ENCODE measurements at regions not wholly inside any gene's neighbourhood (a gene's known extent, or its start where the extent isn't known, plus 50 kb on each side); places are given as distances from the start of the nearest gene placed in this dataset.

DNA sequence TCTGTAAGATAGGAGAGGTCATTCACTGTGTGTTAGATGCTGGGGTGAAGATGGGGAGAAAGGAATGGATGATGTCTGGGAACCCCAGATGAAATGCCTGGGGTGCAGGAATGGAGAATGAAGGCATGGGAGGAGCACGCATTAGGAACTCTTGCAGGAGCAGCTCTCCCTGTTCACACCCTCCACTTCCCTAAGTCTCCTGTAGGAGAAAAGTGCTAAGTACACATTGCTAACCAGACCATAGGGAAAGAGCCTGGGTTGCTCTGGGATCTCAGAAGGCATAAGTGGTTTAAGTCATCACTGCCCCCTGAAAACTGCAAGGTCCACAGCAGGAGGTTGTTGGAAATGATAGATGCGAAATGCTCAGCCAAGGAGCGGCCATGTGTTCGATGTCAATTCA lies 163.1 kb downstream of the SEC61B start:
- Histone ChIP-seq H3K9me3 (ENCODE audit: control insufficient read depth, low read depth, low read length) (no peaks in the 10 kb centered on the region), H3K9ac (ENCODE audit: low read length) (no peak overlapping the region), H3K27ac (ENCODE audit: low read length) (no peak overlapping the region), H3K4me1 (ENCODE audit: control insufficient read depth, low read depth, low read length) (no peaks in the 10 kb centered on the region), H3K27me3 (ENCODE audit: control insufficient read depth, insufficient read depth, low read length) (no peaks in the 10 kb centered on the region), H3K36me3 (ENCODE audit: control insufficient read depth, low read depth, low read length) (no peaks in the 10 kb centered on the region), H3K4me3 (ENCODE audit: low read length) (no peak overlapping the region)

DNA sequence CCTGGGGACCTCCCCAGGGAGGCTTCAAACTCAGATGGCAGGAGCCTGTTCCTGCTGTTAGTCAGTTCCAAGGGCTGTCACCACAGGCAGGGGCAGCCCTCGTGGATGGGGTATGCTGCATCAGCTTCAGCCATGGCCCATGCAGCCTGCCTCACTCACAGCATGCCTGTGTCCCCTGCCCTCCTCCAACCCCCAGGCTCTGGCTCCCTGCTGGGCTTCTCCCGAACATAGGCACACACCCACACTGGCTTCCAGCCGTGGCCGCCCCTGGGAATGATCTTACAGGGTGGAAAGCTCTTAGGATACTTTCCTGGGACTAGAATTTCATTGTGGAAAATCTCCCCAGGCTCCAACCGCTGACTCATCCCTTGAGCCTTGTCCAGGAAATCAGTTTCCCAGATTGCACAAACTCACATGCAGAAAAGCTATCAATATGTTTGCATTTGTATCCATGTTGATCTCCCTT lies 163.8 kb downstream of the SEC61B start:
- Histone ChIP-seq H3K27ac (ENCODE audit: low read length) (no peak overlapping the region), H3K36me3 (ENCODE audit: control insufficient read depth, low read depth, low read length) (no peaks in the 10 kb centered on the region), H3K9me3 (ENCODE audit: control insufficient read depth, low read depth, low read length) (no peaks in the 10 kb centered on the region), H3K27me3 (ENCODE audit: control insufficient read depth, insufficient read depth, low read length) (no peaks in the 10 kb centered on the region), H3K9ac (ENCODE audit: low read length) (no peak overlapping the region), H3K4me3 (ENCODE audit: low read length) (no peak overlapping the region), H3K4me1 (ENCODE audit: control insufficient read depth, low read depth, low read length) (no peaks in the 10 kb centered on the region)

DNA sequence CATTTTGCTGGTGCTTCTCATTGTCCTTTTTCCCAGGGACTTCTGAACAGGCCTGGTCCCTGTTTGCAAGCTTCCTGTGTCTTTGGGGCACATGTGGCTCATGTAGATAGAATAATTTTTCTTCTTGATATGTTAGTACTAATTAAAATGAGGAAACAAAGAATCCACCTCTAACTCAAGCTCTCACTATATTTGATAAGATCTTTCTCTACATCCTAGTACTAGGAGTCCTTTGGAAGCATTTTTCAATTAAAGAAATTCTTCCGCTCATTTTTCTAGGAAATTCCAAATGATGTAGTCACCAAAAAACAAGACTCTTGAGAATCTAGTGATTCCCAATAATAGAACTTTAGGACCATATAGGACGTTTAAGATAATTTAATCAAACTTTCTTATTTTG lies 165.3 kb downstream of the SEC61B start:
- no peaks in the 10 kb centered on the region for H3K36me3 ChIP-seq (ENCODE audit: control insufficient read depth, low read depth, low read length)
- no peaks in the 10 kb centered on the region for H3K4me1 ChIP-seq (ENCODE audit: control insufficient read depth, low read depth, low read length)
- H3K9ac ChIP-seq (ENCODE audit: low read length), result no peak overlapping the region
- H3K27ac ChIP-seq (ENCODE audit: low read length), result no peak overlapping the region
- no peak overlapping the region for H3K4me3 ChIP-seq (ENCODE audit: low read length)
- no peaks in the 10 kb centered on the region for H3K9me3 ChIP-seq (ENCODE audit: control insufficient read depth, low read depth, low read length)
- no peaks in the 10 kb centered on the region for H3K27me3 ChIP-seq (ENCODE audit: control insufficient read depth, insufficient read depth, low read length)

DNA sequence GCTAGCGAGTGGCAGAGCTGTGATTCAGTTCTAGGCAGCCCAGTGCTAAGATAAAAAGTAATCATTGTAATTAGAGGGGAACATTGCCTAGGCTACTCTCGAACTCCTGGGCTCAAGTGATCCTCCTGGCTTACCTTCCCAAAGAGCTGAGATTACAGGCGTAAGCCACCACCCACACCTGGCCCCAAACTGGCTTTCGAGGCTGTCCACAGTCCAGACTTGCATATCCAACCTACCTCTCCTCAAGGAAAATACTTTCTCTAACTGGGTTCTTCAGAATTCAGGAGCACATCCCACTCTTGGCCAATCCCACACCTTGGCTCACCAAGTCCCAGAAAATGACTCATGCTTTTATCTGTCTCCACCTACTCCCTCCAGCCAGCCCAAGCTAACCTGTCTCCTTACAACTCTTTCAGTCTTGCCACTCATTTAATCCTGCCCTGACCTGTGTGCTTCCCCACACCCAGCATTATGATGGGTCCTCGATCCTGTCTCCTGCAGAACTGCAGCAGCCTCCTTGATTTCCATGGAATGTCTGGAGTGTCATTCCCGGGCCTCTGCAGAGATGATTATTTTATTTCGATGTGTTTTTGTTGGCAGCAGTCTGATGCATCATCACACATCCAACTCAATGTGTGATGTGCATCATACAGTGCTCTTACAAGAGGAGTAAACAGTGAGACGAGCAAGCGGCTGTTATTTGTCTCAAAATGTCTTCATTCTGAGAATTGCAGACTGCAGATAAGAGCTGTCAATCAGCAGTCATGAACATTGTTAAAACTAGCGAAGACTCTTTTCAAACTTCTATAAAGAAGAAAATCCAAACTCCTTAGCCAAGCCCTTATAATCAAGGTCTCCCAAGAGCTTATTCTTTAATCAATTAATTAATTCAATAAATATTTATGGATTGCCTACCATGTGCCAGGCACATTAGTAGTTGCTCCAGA lies 167.3 kb downstream of the SEC61B start:
- no peak overlapping the region for H3K4me3 ChIP-seq (ENCODE audit: low read length)
- H3K27me3 ChIP-seq (ENCODE audit: control insufficient read depth, insufficient read depth, low read length), result no peaks in the 10 kb centered on the region
- H3K27ac ChIP-seq (ENCODE audit: low read length), result no peak overlapping the region
- H3K9ac ChIP-seq (ENCODE audit: low read length), result no peak overlapping the region
- H3K9me3 ChIP-seq (ENCODE audit: control insufficient read depth, low read depth, low read length), result no peaks in the 10 kb centered on the region
- no peaks in the 10 kb centered on the region for H3K4me1 ChIP-seq (ENCODE audit: control insufficient read depth, low read depth, low read length)
- no peaks in the 10 kb centered on the region for H3K36me3 ChIP-seq (ENCODE audit: control insufficient read depth, low read depth, low read length)

DNA sequence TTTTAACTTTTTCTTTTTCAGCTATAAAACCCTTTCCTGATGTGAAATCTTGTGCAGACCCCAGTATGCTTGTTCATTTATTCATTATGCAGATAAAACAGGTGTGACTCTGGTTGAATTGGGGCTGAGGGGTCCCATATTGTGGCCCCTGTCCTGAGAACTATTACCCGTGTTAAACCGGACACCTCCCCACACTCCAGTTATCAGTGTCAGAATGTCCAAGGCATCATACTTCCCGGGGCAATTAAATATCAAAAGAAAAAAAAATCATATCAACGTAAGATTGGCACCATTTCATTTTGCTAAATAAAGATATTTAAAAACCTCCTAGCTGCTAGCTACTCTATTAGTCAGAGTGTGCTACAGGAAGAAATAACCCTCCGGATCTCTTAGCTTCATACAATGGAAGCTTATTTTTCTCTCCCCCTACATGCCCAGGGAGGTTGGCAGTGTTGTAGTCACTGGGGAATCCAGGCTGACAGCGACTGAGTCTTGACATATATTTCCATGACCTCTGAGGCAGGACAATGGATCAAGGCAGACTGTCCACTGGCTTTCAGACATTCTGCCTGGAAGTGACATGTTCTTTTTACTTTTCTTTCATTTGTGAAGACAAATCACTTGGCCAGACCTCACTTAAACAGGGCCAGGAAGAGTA lies 170.0 kb downstream of the SEC61B start:
- H3K9me3 ChIP-seq (ENCODE audit: control insufficient read depth, low read depth, low read length), result no peaks in the 10 kb centered on the region
- H3K4me3 ChIP-seq (ENCODE audit: low read length), result no peak overlapping the region
- H3K4me1 ChIP-seq (ENCODE audit: control insufficient read depth, low read depth, low read length), result no peaks in the 10 kb centered on the region
- H3K9ac ChIP-seq (ENCODE audit: low read length), result no peak overlapping the region
- no peaks in the 10 kb centered on the region for H3K36me3 ChIP-seq (ENCODE audit: control insufficient read depth, low read depth, low read length)
- H3K27me3 ChIP-seq (ENCODE audit: control insufficient read depth, insufficient read depth, low read length), result no peaks in the 10 kb centered on the region
- H3K27ac ChIP-seq (ENCODE audit: low read length), result no peak overlapping the region

DNA sequence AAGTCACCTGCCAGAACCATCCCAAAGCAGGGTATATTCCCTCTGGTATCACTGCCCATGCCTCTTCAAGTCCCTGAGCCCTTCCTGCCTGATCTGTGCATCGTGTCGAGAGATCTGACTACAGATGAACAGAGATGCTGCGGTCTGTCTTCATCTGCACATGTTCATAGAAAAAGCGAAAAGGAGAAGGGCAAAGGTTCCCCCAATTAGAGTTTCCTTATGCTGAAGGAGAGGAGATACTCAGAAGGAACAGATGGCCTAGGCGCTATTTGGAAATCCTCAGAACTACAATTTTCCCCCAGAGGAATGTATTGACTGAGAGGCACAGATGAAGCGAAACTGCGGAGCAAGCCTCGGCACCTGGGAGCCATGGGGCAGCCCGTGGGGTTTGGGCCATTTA lies 170.9 kb downstream of the SEC61B start:
- Histone ChIP-seq H3K27ac (ENCODE audit: low read length) (no peak overlapping the region), H3K36me3 (ENCODE audit: control insufficient read depth, low read depth, low read length) (no peaks in the 10 kb centered on the region), H3K4me3 (ENCODE audit: low read length) (no peak overlapping the region), H3K9ac (ENCODE audit: low read length) (no peak overlapping the region), H3K4me1 (ENCODE audit: control insufficient read depth, low read depth, low read length) (no peaks in the 10 kb centered on the region), H3K27me3 (ENCODE audit: control insufficient read depth, insufficient read depth, low read length) (no peaks in the 10 kb centered on the region), H3K9me3 (ENCODE audit: control insufficient read depth, low read depth, low read length) (no peaks in the 10 kb centered on the region)

DNA sequence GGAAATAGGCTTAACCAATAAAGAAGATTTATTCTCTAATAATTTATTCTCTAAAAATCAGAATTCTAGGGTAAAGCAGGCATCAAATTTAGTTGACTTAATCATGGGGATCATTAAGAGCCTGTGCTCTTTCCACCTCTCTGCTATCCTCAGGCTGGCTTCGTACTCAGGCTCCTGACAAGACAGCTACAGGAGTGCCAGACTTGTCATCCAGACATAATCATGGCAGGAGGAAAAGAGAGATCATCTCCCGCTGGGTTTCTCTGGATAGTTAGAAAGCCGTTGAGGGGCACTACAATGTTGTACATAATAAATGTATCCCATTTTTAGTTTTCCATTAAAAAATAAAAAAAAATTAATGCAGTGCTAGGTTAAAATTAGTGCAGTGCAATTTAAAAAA lies 171.9 kb downstream of the SEC61B start:
- no peak overlapping the region for H3K9ac ChIP-seq (ENCODE audit: low read length)
- H3K4me1 ChIP-seq (ENCODE audit: control insufficient read depth, low read depth, low read length), result no peaks in the 10 kb centered on the region
- no peak overlapping the region for H3K4me3 ChIP-seq (ENCODE audit: low read length)
- no peaks in the 10 kb centered on the region for H3K9me3 ChIP-seq (ENCODE audit: control insufficient read depth, low read depth, low read length)
- H3K27ac ChIP-seq (ENCODE audit: low read length), result no peak overlapping the region
- H3K27me3 ChIP-seq (ENCODE audit: control insufficient read depth, insufficient read depth, low read length), result no peaks in the 10 kb centered on the region
- no peaks in the 10 kb centered on the region for H3K36me3 ChIP-seq (ENCODE audit: control insufficient read depth, low read depth, low read length)

DNA sequence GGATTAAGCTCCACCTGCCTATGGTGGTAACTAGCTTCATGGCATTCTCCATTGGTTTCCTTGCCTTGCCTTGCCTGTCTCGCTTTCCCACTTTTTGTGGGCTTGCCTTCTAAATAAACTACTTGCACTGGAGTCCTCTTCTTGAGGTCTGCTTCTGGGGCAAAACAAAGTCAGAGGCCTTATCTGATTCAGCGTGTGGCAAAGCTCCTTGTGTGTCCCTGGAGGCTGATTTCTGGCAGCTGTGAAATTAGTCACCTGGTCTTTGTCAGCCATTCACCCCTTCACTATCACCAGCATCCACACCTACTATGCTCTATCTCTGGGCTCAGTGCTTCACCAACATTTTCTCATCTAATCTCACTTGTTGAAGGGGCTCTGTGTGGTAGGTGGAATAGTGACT lies 176.2 kb downstream of the SEC61B start:
- no peaks in the 10 kb centered on the region for H3K27me3 ChIP-seq (ENCODE audit: control insufficient read depth, insufficient read depth, low read length)
- no peaks in the 10 kb centered on the region for H3K36me3 ChIP-seq (ENCODE audit: control insufficient read depth, low read depth, low read length)
- no peaks in the 10 kb centered on the region for H3K4me1 ChIP-seq (ENCODE audit: control insufficient read depth, low read depth, low read length)
- no peak overlapping the region for H3K27ac ChIP-seq (ENCODE audit: low read length)
- no peak overlapping the region for H3K4me3 ChIP-seq (ENCODE audit: low read length)
- H3K9ac ChIP-seq (ENCODE audit: low read length), result no peak overlapping the region
- H3K9me3 ChIP-seq (ENCODE audit: control insufficient read depth, low read depth, low read length), result no peaks in the 10 kb centered on the region

DNA sequence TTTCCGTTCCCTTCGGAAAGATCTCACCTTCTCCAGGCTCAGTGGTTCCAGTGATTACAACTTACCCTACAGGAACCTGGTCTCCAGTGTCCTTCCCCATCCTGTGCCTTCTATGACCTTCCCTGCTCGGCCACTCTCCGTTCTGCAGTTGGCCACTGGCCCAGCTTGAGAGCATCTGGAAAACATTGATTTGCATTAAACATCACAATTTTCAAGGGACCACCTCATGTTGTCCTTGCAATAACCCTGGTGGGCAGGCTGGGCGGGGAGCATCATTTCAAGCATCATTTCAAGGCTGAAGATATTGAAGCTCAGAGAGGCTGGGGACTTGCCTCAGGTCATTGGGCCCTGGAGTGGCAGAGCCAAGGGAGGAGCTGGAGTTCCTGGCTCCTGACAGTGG lies 177.4 kb downstream of the SEC61B start:
- Histone ChIP-seq H3K27me3 (ENCODE audit: control insufficient read depth, insufficient read depth, low read length) (no peaks in the 10 kb centered on the region), H3K4me1 (ENCODE audit: control insufficient read depth, low read depth, low read length) (no peaks in the 10 kb centered on the region), H3K9ac (ENCODE audit: low read length) (no peak overlapping the region), H3K9me3 (ENCODE audit: control insufficient read depth, low read depth, low read length) (no peaks in the 10 kb centered on the region), H3K27ac (ENCODE audit: low read length) (no peak overlapping the region), H3K4me3 (ENCODE audit: low read length) (no peak overlapping the region), H3K36me3 (ENCODE audit: control insufficient read depth, low read depth, low read length) (no peaks in the 10 kb centered on the region)

DNA sequence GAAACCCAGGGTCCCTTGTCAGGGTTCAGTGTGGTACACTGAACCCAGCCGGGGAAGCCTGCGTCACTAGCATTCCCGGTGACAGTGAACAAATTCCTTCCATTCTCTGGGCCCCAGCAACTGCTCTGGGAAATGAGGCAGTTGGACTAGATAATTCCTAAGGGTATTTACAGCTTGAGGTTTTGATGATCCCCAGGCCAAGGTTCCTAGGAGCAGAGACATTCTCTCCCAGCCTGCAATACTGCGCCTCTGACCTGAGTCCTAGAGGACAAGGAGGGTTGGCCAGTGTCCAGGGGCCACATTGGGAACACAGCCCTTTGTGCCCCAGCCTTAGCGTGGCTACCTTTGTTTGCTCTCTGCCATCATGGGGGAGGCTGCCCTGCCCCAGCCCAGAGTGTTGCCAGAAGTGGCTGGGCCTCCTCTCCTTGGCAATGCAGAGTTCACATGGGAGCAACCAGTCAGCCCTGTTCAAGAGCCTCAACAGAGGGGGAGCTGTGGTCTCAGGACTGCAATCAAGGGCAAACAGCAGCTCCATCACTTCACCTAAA lies 178.2 kb downstream of the SEC61B start:
- Histone ChIP-seq H3K27ac (ENCODE audit: low read length) (no peak overlapping the region), H3K9me3 (ENCODE audit: control insufficient read depth, low read depth, low read length) (no peaks in the 10 kb centered on the region), H3K27me3 (ENCODE audit: control insufficient read depth, insufficient read depth, low read length) (no peaks in the 10 kb centered on the region), H3K36me3 (ENCODE audit: control insufficient read depth, low read depth, low read length) (no peaks in the 10 kb centered on the region), H3K4me1 (ENCODE audit: control insufficient read depth, low read depth, low read length) (no peaks in the 10 kb centered on the region), H3K4me3 (ENCODE audit: low read length) (no peak overlapping the region), H3K9ac (ENCODE audit: low read length) (no peak overlapping the region)

DNA sequence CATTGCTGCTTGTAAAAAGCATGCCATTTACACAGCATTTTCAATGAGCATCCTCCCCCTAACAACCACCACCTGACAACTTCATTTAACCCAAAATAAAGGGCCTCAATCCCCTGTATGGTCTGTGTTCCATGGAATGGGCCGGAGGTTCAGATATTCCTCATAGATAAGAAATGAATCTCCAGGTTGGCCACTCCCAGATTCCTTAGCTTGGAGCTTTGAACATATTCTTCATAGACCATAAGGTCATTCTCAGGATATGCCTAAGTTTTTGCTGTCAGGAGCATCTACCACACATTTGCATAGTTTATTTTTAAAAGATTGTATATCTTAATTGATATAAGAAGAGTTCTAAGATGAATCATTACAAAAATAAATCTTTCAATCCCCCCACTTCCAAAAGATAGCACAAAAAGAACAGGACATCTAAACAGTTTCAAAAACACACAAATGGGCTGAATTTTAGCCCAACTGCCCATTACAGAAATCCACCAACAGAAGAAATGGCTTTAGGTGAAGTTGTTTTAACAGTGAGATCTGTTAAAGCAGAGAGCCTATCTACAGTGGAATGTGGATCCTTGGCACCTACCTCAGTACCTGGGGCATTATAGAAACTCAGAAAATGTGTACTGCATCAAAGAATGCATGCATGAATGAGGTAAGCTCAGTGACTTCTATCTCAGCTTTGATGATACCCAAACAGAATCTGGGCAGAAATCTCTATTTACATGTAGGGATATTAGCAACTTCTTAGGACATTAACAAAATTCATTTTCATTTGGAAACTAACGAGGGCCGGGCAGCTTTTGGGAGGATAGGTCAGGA lies 179.8 kb downstream of the SEC61B start:
- Histone ChIP-seq H3K27me3 (ENCODE audit: control insufficient read depth, insufficient read depth, low read length) (no peaks in the 10 kb centered on the region), H3K27ac (ENCODE audit: low read length) (no peak overlapping the region), H3K36me3 (ENCODE audit: control insufficient read depth, low read depth, low read length) (no peaks in the 10 kb centered on the region)

More for the DNA sequence above, 179.8 kb downstream of the SEC61B start:
- Histone ChIP-seq H3K4me1 (ENCODE audit: control insufficient read depth, low read depth, low read length) (no peaks in the 10 kb centered on the region), H3K9me3 (ENCODE audit: control insufficient read depth, low read depth, low read length) (no peaks in the 10 kb centered on the region), H3K9ac (ENCODE audit: low read length) (no peak overlapping the region), H3K4me3 (ENCODE audit: low read length) (no peak overlapping the region)

All from iPS-18a (cell line).